ENCODE measurements at regions not wholly inside any gene's neighbourhood (a gene's known extent, or its start where the extent isn't known, plus 50 kb on each side); places are given as distances from the start of the nearest gene placed in this dataset.
"Not testable (repeated sequence)": the region's sequence is repeated elsewhere in the genome, so short reads cannot be mapped to it uniquely, and the experiment has no call there.

- no peak for DNase-seq
Observed at GRCh38 chr10:107540981-107541380, 376.5 kb upstream of the SORCS1 start.

- no peak for DNase-seq
Observed at GRCh38 chr10:107529350-107529749, 364.8 kb upstream of the SORCS1 start.

- DNase-seq: no peak
Observed at GRCh38 chr10:107520348-107520747, 355.8 kb upstream of the SORCS1 start.

GRCh38 chr10:107517811-107518210 lies 353.3 kb upstream of the SORCS1 start:
- DNase-seq: no peak

GRCh38 chr10:107516349-107516748 lies 351.8 kb upstream of the SORCS1 start:
- no peak for DNase-seq

- DNase-seq: not testable (repeated sequence)
Observed at GRCh38 chr10:107504011-107504410, 339.5 kb upstream of the SORCS1 start.

- no peak for DNase-seq
Observed at GRCh38 chr10:107502229-107502985, 337.9 kb upstream of the SORCS1 start.

- DNase-seq: no peak
Observed at GRCh38 chr10:107498983-107499382, 334.5 kb upstream of the SORCS1 start.

GRCh38 chr10:107497024-107497423 lies 332.5 kb upstream of the SORCS1 start:
- no peak for DNase-seq

GRCh38 chr10:107496594-107496993 lies 332.1 kb upstream of the SORCS1 start:
- no peak for DNase-seq

GRCh38 chr10:107492389-107492788 lies 327.9 kb upstream of the SORCS1 start:
- DNase-seq: no peak

- DNase-seq: no peak
Observed at GRCh38 chr10:107490389-107490788, 325.9 kb upstream of the SORCS1 start.

GRCh38 chr10:107487284-107487683 lies 322.8 kb upstream of the SORCS1 start:
- no peak for DNase-seq

- DNase-seq: no peak
Observed at GRCh38 chr10:107485019-107485418, 320.5 kb upstream of the SORCS1 start.

- no peak for DNase-seq
Observed at GRCh38 chr10:107481881-107482280, 317.4 kb upstream of the SORCS1 start.

GRCh38 chr10:107481224-107481623 lies 316.7 kb upstream of the SORCS1 start:
- no peak for DNase-seq

GRCh38 chr10:107480781-107481180 lies 316.3 kb upstream of the SORCS1 start:
- DNase-seq: no peak

- no peak for DNase-seq
Observed at GRCh38 chr10:107477266-107477665, 312.8 kb upstream of the SORCS1 start.

GRCh38 chr10:107476408-107476807 lies 311.9 kb upstream of the SORCS1 start:
- DNase-seq: no peak

GRCh38 chr10:107474650-107475049 lies 310.1 kb upstream of the SORCS1 start:
- DNase-seq: no peak

GRCh38 chr10:107473225-107473624 lies 308.7 kb upstream of the SORCS1 start:
- DNase-seq: no peak

GRCh38 chr10:107471911-107472310 lies 307.4 kb upstream of the SORCS1 start:
- no peak for DNase-seq

- no peak for DNase-seq
Observed at GRCh38 chr10:107453561-107453960, 289.1 kb upstream of the SORCS1 start.

GRCh38 chr10:107451047-107451446 lies 286.5 kb upstream of the SORCS1 start:
- no peak for DNase-seq

GRCh38 chr10:107450056-107450455 lies 285.6 kb upstream of the SORCS1 start:
- DNase-seq: no peak
